ENCODE measurements at regions not wholly inside any gene's neighbourhood (a gene's known extent, or its start where the extent isn't known, plus 50 kb on each side); places are given as distances from the start of the nearest gene placed in this dataset.

GRCh38 chr13:48902368-48902767 lies 73.3 kb upstream of the FNDC3A start (continued):
- TF ChIP-seq ZNF512 (CRISPR knock-in tag; IDR thresholded peaks at IDR 0.05) (no peak), ZNF567 (CRISPR knock-in tag; IDR thresholded peaks at IDR 0.05; ENCODE audit: borderline replicate concordance) (no peak), ZNF777 (CRISPR knock-in tag; IDR thresholded peaks at IDR 0.05) (no peak), SALL1 (CRISPR knock-in tag; IDR thresholded peaks at IDR 0.05) (no peak), POLR2AphosphoS5 (IDR thresholded peaks at IDR 0.05; ENCODE audit: low read depth, low read length) (no peak), DNMT1 (CRISPR knock-in tag; IDR thresholded peaks at IDR 0.05) (no peak), ZNF350 (CRISPR knock-in tag; IDR thresholded peaks at IDR 0.05; ENCODE audit: borderline replicate concordance, low read depth) (no peak), ZNF33B (CRISPR knock-in tag; IDR thresholded peaks at IDR 0.05) (no peak)

- H3K4me1 ChIP-seq (ENCODE audit: insufficient read depth, low read length) = no peaks in the 10 kb centered on the region
- H3K27ac ChIP-seq (ENCODE audit: extremely low read length, insufficient read depth, low read length) = no peak overlapping the region
- no peak; the same call in 2 of the 3 replicates for ATAC-seq
- BruUV-seq (replicated peaks) = no TSS peak
- POLR2A ChIA-PET = no interaction called here
- in situ Hi-C loops (cut with HindIII; ENCODE audit: extremely low pct_ligation_motif_present, low pct_unique_long_range_greater_than_20kb) (no loop called here), intact Hi-C loops (cut with micrococcal nuclease; ENCODE audit: unreplicated experiment) (no loop called here)
- H2AFZ ChIP-seq (ENCODE audit: low read length) = no peak overlapping the region
- no peaks in the 10 kb centered on the region for H4K20me1 ChIP-seq (ENCODE audit: insufficient read depth, low read length)
- H3K9ac ChIP-seq (ENCODE audit: insufficient read depth, low read depth, low read length) = no peak overlapping the region
- DNase-seq (ENCODE audit: low spot score) = no peak
- no peaks in the 10 kb centered on the region for H3K79me2 ChIP-seq (ENCODE audit: insufficient read depth, low read length)
- 54% methylated on average over 2 of the region's 2 CpGs for WGBS (ENCODE audit: low lambda C conversion rate)
- no peak overlapping the region for H3K4me2 ChIP-seq (ENCODE audit: low read depth, low read length)
- H3K4me3 ChIP-seq (replicated peaks in 1 of 3; ENCODE audit: insufficient read depth in 1 of 3, low read depth in 2 of 3, low read length in 3 of 3) = no peak overlapping the region
- no peaks in the 10 kb centered on the region; a peak in 2 of 5 replicates for H3K27me3 ChIP-seq (ENCODE audit: control insufficient read depth in 1 of 2, insufficient read depth in 2 of 2, low read length in 2 of 2)
- FAIRE-seq = no peak
- CTCF ChIA-PET (ENCODE audit: low intra/inter-chr PET ratio, low total read pairs) = no interaction called here
- H3K9me3 ChIP-seq (ENCODE audit: low read length) = no peaks in the 10 kb centered on the region
- no peaks in the 10 kb centered on the region for H3K36me3 ChIP-seq (replicated peaks in 1 of 2; ENCODE audit: control insufficient read depth in 1 of 2, insufficient read depth in 2 of 2, low read length in 2 of 2)
- TF ChIP-seq CEBPB (IDR thresholded peaks at IDR 0.05; ENCODE audit: borderline replicate concordance, low read depth, low read length) (no peak), FIP1L1 (IDR thresholded peaks at IDR 0.05; ENCODE audit: borderline replicate concordance, insufficient read depth, low read depth, low read length) (no peak), STAG1 (CRISPR knock-in tag; IDR thresholded peaks at IDR 0.05) (no peak), HOXA5 (CRISPR knock-in tag; IDR thresholded peaks at IDR 0.05) (no peak), CENPBD1 (CRISPR knock-in tag; IDR thresholded peaks at IDR 0.05; ENCODE audit: borderline replicate concordance, low read depth) (no peak), NPAS2 (CRISPR knock-in tag; IDR thresholded peaks at IDR 0.05; ENCODE audit: borderline replicate concordance) (no peak), ZBTB2 (CRISPR knock-in tag; IDR thresholded peaks at IDR 0.05; ENCODE audit: low read depth) (no peak), ZNF609 (CRISPR knock-in tag; IDR thresholded peaks at IDR 0.05; ENCODE audit: borderline replicate concordance) (no peak)
These were observed 70.9 kb upstream of the FNDC3A start for GRCh38 chr13:48904668-48905290.

Measured in HepG2 (cell line).